ENCODE measurements at regions not wholly inside any gene's neighbourhood (a gene's known extent, or its start where the extent isn't known, plus 50 kb on each side); places are given as distances from the start of the nearest gene placed in this dataset.
"Not testable (repeated sequence)": the region's sequence is repeated elsewhere in the genome, so short reads cannot be mapped to it uniquely, and the experiment has no call there.

DNA sequence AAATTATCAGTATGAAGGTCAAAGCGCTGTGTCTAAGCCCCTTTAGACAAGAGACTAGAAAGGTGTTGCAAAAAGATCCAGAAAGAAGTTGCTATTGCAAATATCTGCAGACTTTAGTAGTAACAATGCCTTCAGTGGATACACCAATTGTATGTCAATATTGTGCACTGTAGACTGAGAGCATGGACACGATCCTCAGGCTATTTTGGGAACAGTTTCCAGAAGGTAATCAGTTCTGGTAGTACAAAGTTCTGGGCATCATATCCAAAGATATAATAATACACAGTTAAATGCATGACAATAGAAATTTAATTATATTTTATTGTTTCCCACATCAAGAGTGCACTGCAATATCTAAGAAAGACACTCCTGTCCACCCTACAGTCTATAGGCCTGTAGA, 84.1 kb upstream of the LUZP2 start:
- DNase-seq, result no peak

DNA sequence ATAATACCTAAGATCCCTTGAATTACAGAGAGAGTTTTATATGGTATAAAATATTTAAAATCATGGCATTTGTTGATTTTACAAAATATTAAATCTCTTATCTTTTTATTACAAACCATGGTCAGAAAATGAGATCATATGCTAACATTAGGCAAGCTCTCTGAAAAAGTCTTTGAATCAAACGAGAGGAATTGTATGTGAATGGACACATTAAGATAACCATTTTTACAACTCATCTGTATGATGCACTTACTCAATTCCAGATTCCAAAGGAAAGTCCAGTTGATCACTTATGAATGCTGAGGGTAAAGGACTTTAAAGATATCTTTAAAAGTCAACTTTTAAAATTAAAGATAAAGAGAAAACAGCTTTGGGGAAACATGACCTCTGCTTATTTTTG, 83.5 kb upstream of the LUZP2 start:
- DNase-seq, result no peak

DNA sequence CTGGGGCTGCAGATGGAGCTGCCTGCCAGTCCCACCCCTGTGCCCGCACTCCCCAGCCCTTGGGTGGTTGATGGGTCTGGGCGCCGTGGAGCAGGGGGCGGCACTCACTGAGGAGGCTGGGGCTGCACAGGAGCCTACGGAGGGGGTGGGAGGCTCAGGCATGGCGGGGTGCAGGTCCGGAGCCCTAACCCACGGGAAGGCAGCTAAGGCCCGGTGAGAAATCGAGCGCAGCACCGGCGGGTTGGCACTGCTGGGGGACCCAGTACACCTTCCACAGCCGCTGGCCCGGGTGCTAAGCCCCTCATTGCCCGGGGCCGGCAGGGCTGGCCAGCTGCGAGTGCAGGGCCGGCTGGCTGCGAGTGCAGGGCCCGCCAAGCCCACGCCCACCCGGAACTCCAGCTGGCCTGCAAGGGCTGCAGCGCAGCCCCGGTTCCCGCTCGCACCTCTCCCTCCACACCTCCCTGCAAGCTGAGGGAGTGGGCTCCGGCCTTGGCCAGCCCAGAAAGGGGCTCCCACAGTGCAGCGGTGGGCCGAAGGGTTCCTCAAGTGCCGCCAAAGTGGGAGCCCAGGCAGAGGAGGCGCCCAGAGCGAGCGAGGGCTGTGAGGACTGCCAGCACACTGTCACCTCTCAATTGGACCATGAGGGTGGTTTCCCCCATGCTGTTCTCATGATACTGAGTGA, 80.8 kb upstream of the LUZP2 start:
- not testable (repeated sequence) for DNase-seq

- DNase-seq, result no peak
Measured at GRCh38 chr11:24421766-24422165, 75.1 kb upstream of the LUZP2 start.

GRCh38 chr11:24422376-24422775, 74.5 kb upstream of the LUZP2 start:
- DNase-seq, result no peak

DNA sequence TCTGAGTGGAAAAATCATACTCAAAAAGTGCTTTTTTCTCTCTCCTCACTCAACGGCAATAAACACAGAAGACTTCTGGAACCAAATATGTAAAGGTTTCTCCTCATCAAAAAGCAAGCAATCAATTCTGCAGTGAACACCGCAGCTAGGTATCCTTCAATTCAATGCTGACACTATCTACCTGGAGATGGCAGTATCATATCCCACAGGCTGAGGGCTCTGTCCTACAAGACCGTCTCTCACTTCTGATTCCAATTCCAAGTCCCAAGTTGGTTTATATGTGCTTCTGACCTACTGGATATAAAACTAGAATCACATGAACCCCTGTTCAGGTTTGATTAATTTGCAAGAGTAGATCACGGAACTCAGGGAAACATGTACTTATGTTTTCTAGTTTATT, 59.7 kb upstream of the LUZP2 start:
- no peak for DNase-seq
